ENCODE measurements at regions not wholly inside any gene's neighbourhood (a gene's known extent, or its start where the extent isn't known, plus 50 kb on each side); places are given as distances from the start of the nearest gene placed in this dataset.

DNA sequence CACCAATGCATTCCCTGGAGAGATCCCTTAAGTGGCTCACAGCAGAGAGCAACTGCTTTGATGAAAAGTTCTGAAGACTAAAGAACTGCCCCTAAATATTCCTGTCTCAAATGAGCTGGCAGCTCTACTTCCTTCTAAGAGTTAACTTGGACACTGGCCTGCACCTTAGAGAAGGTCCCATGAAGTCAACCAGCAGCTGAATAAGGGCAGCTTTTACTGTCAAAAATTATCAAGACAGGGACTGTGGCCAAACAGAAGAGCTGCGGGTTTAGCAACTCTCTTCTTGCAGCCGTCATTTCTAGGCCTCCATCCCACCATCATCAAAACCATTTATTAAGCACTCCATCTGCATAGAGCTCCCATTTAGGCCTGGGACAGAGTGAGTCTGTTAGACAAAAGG, 491.1 kb upstream of the TSHZ3 start:
- TF ChIP-seq, protein P1, sequence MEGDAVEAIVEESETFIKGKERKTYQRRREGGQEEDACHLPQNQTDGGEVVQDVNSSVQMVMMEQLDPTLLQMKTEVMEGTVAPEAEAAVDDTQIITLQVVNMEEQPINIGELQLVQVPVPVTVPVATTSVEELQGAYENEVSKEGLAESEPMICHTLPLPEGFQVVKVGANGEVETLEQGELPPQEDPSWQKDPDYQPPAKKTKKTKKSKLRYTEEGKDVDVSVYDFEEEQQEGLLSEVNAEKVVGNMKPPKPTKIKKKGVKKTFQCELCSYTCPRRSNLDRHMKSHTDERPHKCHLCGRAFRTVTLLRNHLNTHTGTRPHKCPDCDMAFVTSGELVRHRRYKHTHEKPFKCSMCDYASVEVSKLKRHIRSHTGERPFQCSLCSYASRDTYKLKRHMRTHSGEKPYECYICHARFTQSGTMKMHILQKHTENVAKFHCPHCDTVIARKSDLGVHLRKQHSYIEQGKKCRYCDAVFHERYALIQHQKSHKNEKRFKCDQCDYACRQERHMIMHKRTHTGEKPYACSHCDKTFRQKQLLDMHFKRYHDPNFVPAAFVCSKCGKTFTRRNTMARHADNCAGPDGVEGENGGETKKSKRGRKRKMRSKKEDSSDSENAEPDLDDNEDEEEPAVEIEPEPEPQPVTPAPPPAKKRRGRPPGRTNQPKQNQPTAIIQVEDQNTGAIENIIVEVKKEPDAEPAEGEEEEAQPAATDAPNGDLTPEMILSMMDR (conservative IDR thresholded peaks at IDR 0.05), result no peak
- no peak for TF ChIP-seq ZFX (IDR thresholded peaks at IDR 0.05)

Measured in C4-2B (cell line).